ENCODE measurements at regions not wholly inside any gene's neighbourhood (a gene's known extent, or its start where the extent isn't known, plus 50 kb on each side); places are given as distances from the start of the nearest gene placed in this dataset.
"Not testable (repeated sequence)": the region's sequence is repeated elsewhere in the genome, so short reads cannot be mapped to it uniquely, and the experiment has no call there.

DNA sequence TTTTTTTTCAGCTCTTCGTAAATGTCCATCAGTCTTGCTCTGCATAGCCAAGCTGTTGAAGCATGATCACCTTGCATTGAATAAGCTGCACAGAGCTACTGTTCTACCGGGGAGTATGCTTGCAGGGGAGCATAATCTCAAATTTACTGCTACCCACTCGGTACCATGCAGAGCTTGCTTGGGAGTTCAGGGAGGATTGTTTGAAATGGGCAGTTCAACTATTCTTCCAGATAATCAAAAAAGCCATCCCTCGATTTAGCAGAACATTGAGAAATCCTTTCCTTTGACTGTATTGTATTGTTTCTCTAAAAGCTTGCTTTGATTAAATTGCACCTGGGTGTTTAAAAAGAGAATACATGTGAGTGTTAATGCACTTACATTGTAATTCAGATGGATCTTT is 332.6 kb downstream of the UTRN start:
- no peak for DNase-seq (ENCODE audit: low read depth)

GRCh38 chr6:144619966-144620365 is 334.8 kb downstream of the UTRN start:
- no peak for DNase-seq (ENCODE audit: low read depth)

DNA sequence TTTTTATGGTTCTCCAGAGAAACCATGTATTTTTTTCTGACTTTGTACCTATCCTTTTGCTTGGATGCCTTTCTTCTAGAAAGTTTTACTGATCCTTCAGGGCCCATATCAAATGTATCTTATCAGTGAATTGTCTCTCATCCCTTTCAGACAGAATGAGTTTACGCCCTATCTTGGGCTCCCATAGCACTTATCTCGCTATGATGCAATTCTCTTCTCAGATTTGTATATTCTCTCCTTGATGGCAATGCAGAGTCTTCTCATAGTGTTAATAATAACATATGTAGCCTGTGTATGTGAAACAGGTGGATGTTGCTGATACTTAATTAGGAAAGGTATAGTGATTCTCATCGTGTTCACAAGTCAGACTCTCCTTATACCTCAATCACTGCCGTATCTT is 336.2 kb downstream of the UTRN start:
- DNase-seq (ENCODE audit: low read depth), result no peak

- no peak for DNase-seq (ENCODE audit: low read depth)
Observed at GRCh38 chr6:144624246-144624645, 339.1 kb downstream of the UTRN start.

- DNase-seq (ENCODE audit: low read depth), result no peak
Observed at GRCh38 chr6:144624716-144625115, 339.6 kb downstream of the UTRN start.

- DNase-seq (ENCODE audit: low read depth), result no peak
Observed at GRCh38 chr6:144630857-144631256, 345.7 kb downstream of the UTRN start.

- DNase-seq (ENCODE audit: low read depth), result no peak
Observed at GRCh38 chr6:144632266-144632665, 347.1 kb downstream of the UTRN start.

DNA sequence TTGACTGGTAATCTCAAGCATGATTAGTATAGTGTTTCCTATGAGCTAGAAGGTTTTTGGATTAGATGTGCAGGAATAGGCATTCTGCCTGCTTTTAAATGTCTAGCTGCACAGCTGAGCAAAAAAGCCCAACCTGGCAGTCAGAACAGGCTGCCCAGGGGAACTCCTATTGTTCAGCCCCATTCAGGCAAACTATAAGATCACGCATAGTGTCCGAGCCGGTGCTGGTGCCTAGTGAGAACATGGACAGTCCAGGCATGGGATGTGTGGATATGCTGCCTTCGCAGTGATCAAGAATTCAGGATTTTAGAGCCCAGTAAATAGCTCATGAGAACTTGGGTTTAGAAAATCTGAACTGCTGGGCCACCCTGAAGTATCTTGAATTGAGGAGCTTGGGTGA is 348.8 kb downstream of the UTRN start:
- no peak for DNase-seq (ENCODE audit: low read depth)

GRCh38 chr6:144634371-144634770 is 349.2 kb downstream of the UTRN start:
- DNase-seq (ENCODE audit: low read depth), result no peak

DNA sequence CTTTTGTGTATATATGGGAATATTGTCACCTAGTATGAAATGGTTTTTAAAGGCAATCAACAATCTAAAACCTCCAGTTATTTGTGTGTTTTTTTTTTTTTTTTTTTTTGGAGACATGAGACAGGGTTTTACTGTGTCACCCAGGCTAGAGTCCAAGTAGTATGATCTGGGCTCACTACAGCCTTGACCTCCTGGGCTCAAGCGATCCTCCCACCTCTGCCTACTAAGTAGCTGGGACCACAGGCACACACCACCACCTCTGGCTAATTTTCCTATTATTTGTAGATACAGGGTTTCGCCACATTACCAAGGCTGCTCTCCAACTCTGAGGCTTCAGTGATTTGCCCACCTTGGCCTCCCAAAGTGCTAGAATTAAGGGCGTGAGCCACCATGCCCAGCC is 349.9 kb downstream of the UTRN start:
- DNase-seq (ENCODE audit: low read depth), result no peak

GRCh38 chr6:144636025-144636424 is 350.9 kb downstream of the UTRN start:
- DNase-seq (ENCODE audit: low read depth), result not testable (repeated sequence)

- DNase-seq (ENCODE audit: low read depth), result no peak
Observed at GRCh38 chr6:144637541-144637940, 352.4 kb downstream of the UTRN start.

DNA sequence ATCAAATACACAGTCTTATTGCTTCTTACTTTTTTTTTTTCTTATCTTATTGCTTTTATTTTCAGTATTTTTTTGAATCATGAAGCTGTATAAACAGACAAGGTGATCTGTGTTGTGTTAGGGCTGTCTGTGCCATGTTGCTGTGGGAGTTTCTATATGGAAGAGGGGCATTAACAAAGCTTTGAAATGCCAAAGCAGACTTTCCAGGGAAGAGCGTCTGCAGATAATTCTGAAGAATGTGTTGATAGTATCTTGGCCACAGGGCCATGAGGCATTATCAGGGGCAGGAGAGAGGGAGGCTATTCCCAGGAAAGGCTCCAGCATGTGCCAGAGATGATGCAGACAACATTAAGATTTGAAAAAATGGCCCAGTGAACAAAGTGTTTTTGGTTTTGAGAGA is 354.5 kb downstream of the UTRN start:
- DNase-seq (ENCODE audit: low read depth), result no peak

- no peak for DNase-seq (ENCODE audit: low read depth)
Observed at GRCh38 chr6:144641286-144641685, 356.2 kb downstream of the UTRN start.

- DNase-seq (ENCODE audit: low read depth), result no peak
Observed at GRCh38 chr6:144644776-144645175, 359.6 kb downstream of the UTRN start.

GRCh38 chr6:144646093-144647056 is 361.2 kb downstream of the UTRN start:
- DNase-seq (ENCODE audit: low read depth), result no peak

GRCh38 chr6:144647406-144647964 is 362.4 kb downstream of the UTRN start:
- no peak for DNase-seq (ENCODE audit: low read depth)

- no peak for DNase-seq (ENCODE audit: low read depth)
Observed at GRCh38 chr6:144647971-144648651, 363.0 kb downstream of the UTRN start.

GRCh38 chr6:144649085-144649484 is 363.9 kb downstream of the UTRN start:
- no peak for DNase-seq (ENCODE audit: low read depth)

DNA sequence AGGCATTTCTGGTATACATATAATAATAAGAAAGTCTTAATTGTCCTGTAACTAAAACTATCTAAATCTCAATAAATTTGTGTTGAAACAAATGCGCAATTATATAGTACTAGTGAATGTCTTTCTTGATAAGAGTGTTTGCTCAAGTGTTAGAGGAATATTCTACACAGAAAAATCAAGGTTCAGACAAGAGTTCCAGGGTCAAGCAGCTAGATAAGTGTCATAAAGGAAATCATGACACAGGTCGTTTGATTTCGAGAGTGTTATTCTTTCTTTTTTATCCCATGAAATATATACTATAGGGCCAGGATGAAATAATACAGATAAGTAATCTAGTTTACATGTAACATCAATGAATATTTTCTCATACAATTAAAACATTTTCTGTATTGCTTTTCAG is 366.1 kb downstream of the UTRN start:
- no peak for DNase-seq (ENCODE audit: low read depth)

DNA sequence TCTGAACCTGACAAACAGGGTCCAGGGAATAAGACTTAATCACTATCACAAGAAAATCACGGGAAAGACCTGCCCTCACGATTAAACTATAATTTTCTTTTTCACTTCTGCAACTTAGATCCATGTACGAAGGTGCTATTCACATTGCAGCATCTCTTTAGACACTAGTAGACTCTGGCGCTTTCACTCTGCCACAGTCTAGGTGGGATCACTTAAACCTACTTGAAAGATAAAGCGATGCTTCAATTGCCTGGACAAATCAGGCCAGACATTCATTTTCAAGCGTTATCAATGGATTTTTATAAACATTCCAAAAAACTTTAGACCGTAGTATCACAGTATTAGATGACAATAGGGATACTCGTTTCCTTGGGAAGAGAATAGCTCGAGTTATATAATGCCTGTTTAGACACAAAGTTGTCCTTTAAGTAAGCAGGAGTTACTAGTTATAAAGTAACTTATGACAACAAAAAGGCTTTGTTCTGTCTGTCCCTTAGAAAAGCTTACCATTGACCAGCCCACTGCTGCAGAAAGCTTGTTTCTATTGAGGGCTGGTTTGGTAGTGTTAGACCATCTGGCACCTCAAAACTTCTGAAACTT is 367.3 kb downstream of the UTRN start:
- DNase-seq (ENCODE audit: low read depth), result no peak

GRCh38 chr6:144653885-144654505 is 368.9 kb downstream of the UTRN start:
- no peak for DNase-seq (ENCODE audit: low read depth)
